ENCODE measurements at regions not wholly inside any gene's neighbourhood (a gene's known extent, or its start where the extent isn't known, plus 50 kb on each side); places are given as distances from the start of the nearest gene placed in this dataset.
"Not testable (repeated sequence)": the region's sequence is repeated elsewhere in the genome, so short reads cannot be mapped to it uniquely, and the experiment has no call there.

DNA sequence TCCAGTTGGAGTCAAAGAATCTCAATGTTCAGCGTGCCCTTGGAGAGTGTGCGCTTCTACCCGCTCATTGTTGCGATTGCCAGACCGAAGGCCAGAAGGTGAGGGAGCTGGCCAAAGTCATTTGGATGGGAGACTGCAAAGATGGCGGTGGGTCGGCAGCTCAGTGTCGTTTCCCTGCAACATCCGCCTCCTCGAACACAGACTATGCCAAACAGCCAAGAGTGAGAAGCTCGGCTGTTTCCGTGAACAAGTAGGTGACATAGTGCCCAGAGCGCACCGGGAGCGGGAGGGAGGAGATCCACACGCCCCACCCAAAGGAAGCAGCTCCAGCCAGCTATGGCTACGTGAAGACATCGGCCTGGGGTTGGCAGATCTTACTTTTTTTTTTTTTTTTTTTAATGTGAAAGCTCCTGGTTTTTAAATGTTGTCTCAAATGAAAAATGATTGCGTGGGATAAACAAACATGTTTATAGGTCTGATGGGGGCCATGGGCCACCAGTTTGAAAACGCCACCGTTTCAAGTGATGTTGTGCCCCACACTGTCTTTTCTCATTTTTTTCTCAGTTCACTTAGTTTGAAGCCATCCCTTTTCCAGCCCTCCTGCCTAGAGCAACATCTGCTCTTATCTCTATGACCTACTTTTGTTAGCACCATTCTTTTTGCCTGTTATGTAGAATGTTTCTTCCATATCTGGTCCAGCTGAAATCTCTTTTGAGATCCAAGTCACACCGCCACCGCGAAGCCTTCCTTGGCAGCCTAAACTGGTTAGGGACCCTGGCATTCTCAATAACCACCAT is 682.4 kb downstream of the RNF144A start:
- DNase-seq: peak in 1 of 14 donors; percentile 84

DNA sequence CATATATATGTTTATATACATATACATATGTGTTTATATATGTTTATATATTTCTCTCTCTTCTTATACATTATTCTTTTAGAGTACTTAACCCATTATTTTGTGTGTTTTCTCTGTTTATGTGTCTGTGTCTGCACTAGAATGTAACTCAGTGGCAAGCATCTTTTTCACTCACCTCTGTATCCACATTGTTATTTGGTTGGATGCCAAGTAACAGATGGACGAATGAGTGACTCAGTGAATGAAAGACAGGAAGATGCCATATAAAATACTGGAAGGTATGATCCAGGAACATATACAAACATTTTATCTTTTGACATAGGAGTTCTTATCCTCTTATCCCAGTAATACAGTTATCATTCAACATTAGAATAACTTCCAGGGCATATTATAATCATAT is 684.8 kb downstream of the RNF144A start:
- DNase-seq: peak in 1 of 14 donors; percentile 19

DNA sequence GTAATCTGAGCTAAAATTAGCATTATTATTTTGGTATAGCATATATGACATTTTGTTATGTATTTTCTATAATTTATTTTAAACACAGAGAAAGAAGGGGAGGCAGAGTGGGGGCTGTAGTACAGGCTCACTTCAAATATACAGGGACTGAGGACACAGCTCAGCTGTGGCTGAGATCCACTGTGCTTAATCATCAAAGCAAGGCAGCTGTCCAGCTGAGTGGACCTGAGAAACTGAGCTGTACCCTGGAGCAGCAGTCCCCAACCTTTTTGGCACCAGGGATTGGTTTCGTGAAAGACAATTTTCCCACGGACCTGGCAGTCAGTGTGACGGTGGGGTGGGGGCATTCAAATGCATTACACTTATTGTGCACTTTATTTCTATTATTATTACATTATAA is 687.2 kb downstream of the RNF144A start:
- no peak for DNase-seq

- DNase-seq: no peak
These were observed 690.4 kb downstream of the RNF144A start for GRCh38 chr2:7607441-7608173.

DNA sequence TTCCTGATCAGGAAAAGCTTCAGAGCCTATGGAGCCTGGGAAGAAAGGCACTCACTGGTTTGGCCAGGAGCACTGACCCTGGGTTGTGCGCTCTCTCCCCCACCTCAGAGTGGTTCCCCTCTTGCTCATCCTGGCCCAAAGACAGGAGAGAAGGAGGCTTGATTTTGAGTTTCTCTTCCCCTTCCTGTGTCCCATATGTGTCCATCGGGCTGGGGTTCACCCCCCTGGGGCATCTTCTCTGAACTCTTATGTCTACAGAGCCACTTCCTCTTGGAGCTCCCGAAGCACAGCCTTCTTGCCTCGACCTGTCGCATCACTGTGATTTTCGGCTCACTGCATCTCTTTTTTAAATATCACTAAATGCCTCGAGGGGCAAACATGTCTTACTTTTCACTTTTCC is 692.3 kb downstream of the RNF144A start:
- no peak for DNase-seq

DNA sequence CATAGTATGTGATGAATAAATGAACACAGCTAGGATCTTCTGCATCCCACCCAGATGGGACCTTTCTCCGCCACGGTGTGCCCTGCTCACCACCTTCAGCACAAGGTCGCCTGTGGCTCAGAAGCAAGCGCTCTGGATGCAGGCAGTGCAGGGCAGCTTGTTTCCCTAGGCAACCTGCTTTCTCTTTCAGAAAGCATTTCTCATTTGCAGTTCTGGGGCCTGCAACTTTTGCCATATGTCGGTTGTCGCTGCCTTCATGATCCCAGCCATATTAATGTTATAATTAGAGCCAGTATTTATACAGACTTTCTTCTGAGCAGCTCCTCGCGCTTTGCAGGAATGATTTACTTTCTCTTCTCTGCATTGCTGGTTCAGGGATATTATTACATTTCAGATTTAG is 692.8 kb downstream of the RNF144A start:
- peak in 1 of 14 donors; percentile 82 for DNase-seq

- no peak for DNase-seq
These were observed 694.5 kb downstream of the RNF144A start for GRCh38 chr2:7611750-7612149.

DNA sequence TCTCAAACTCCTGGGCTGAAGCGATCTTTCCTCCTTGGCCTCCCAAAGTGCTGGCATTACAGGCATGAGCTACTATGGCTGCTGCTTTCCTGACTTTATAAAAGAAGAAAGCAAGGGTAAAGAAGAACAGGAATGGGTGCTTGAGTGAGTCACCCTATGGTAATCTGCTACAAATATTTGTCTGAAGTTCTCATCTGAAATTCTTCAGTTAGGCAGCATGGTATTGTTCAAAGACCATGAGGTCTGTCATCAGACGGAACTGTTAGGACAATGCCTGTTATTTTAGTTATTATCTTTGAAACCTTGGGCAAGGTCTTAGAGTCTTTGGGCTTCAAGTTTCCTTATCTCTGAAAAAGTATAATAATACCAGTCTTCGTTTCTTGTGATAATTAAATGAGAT is 695.8 kb downstream of the RNF144A start:
- no peak for DNase-seq

DNA sequence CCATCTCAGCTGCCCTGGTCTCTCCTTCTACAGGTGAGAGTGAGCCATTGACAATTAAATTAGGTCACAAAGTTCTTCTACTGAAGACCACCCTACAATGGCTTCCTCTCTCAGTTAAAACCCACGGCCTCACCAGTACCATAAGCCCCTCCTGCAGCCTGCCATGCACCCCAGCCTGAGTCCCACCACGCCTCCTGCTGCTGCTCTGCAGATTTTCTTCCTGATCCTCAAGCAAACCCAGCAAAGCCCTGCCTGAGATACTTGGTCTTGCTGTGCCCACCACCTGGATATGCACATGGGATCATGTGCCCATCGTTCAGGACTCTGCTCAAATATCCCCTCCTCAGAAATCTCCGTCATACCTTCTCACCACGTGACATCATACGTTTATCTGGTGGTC is 696.6 kb downstream of the RNF144A start:
- no peak for DNase-seq

- no peak for DNase-seq
These were observed 700.8 kb downstream of the RNF144A start for GRCh38 chr2:7618031-7618430.

- DNase-seq: peak in 1 of 14 donors; percentile 22
These were observed 702.2 kb downstream of the RNF144A start for GRCh38 chr2:7619203-7619970.

- no peak for DNase-seq
These were observed 703.0 kb downstream of the RNF144A start for GRCh38 chr2:7620255-7620654.

GRCh38 chr2:7621018-7621814 is 704.0 kb downstream of the RNF144A start:
- peak in 1 of 14 donors; percentile 53 for DNase-seq

- DNase-seq: peak in 1 of 14 donors; percentile 16
These were observed 708.4 kb downstream of the RNF144A start for GRCh38 chr2:7625392-7626138.

- DNase-seq: no peak
These were observed 708.9 kb downstream of the RNF144A start for GRCh38 chr2:7626139-7626537.

- DNase-seq: no peak
These were observed 710.4 kb downstream of the RNF144A start for GRCh38 chr2:7627583-7627982.

- DNase-seq: no peak
These were observed 715.2 kb downstream of the RNF144A start for GRCh38 chr2:7632420-7632819.

GRCh38 chr2:7633566-7634153 is 716.4 kb downstream of the RNF144A start:
- no peak for DNase-seq

GRCh38 chr2:7634409-7634808 is 717.2 kb downstream of the RNF144A start:
- DNase-seq: peak in 1 of 14 donors; percentile 7

DNA sequence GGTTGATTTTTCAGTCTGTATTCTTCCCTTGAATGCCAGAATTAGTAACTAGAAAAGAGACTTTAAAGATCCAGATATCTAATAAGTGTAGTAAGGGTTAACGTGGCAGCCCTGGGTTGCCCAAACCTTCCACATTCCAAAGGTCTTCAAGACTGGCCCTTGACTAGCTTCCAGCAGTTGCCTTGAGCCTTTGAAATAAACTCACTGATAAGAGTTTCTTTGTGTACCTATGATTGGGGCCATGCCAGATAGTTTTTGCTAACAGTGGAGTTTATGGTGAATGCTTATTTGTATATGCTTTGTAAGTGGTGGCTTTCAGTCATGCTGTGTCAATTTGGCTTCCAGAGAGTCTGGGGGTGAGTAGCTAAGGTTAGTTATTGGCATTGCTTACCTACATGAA is 722.3 kb downstream of the RNF144A start:
- no peak for DNase-seq

DNA sequence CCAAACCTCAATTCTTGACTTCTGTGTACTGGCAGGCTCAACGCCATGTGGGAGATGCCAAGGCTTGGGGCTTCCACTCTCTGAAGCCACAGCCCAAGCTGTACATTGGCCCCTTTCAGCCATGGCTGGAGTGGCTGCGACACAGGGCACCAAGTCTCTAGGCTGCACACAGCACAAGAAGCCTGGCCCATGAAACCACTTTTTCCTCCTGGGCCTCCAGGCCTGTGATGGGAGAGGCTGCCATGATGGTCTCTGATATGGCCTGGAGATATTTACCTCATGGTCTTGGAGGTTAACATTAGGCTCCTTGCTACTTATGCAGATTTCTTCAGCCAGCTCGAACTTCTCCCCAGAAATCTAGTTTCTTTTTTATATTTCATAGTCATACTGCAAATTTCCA is 724.1 kb downstream of the RNF144A start:
- not testable (repeated sequence) for DNase-seq
